K562 (cell line): ENCODE measurements at regions not wholly inside any gene's neighbourhood (a gene's known extent, or its start where the extent isn't known, plus 50 kb on each side); places are given as distances from the start of the nearest gene placed in this dataset.

ENCODE experiments used
- ATAC-seq: fragments of 200-7000 bp; cut with Tn5 transposase; 3 replicates; pipeline ENCODE4 v1.9.1; 2020; ENCODE audit warnings: moderate library complexity
- BruUV-seq: library from RNA; stranded (reverse); fragments of 400-500 nt; replicated peaks from 2 replicates; lab custom pipeline; 2021; lab: Mats Ljungman, UMichigan
- CTCF ChIA-PET: fragments of 300-600 bp; formaldehyde crosslinking; extraction: SDS; loops from one replicate; lab custom pipeline; 2021; ENCODE audit warnings: low intra/inter-chr PET ratio; lab: Yijun Ruan, JAX
- POLR2A ChIA-PET: fragments of 300-600, 350-650 bp; sonication (Branson Sonifier 250); formaldehyde crosslinking; extraction: SDS; loops from one replicate; lab custom pipeline; 2021; ENCODE audit warnings: antibody characterized with exemption, inconsistent platforms; lab: Yijun Ruan, JAX
- DNase-seq, 4 experiments: peaks; one replicate each; pipeline versions ENCODE4 v3.0.0 to v3.0.0-alpha.2; 2011 to 2018; ENCODE audit warnings: low spot score in 3 of 4, mixed read lengths in 3 of 4; ENCODE audit errors: extremely low read depth in 1 of 4
- FAIRE-seq: peaks from 2 replicates; lab custom pipeline; 2011; peaks lifted over from hg19 to GRCh38; lab: Jason Lieb, UNC
- H2AFZ ChIP-seq: 2 replicates; pipeline ENCODE4 v1.6.0; 2011; ENCODE audit warnings: low read depth, low read length, control low read depth, inconsistent platforms
- H3K27ac ChIP-seq: fragments of 200-600 bp; 3 replicates; pipeline ENCODE4 v1.8.0; 2011; ENCODE audit warnings: low read depth, mild to moderate bottlenecking, control low read depth, inconsistent platforms, low read length, moderate library complexity, mixed read lengths; ENCODE audit errors: extremely low read depth
- H3K27me3 ChIP-seq, 2 experiments: fragments of 300-600 bp in 1 of 2; 2 replicates in 1 of 2; 3 replicates in 1 of 2; pipeline versions ENCODE4 v1.6.0 to v1.8.0; 2011; ENCODE audit warnings: inconsistent platforms in 2 of 2, low read length in 2 of 2, mild to moderate bottlenecking in 1 of 2, mixed read lengths in 1 of 2, moderate library complexity in 1 of 2; ENCODE audit not compliant: control insufficient read depth in 2 of 2, insufficient read depth in 2 of 2
- H3K36me3 ChIP-seq: fragments of 300-600 bp; 3 replicates; pipeline ENCODE4 v1.8.0; 2011; ENCODE audit warnings: mild to moderate bottlenecking, low read length, inconsistent platforms; ENCODE audit not compliant: control insufficient read depth, insufficient read depth
- H3K4me1 ChIP-seq, 2 experiments: fragments of 200-600 bp in 1 of 2; replicated peaks in 1 of 2; 2 replicates in 1 of 2; 3 replicates in 1 of 2; pipeline versions ENCODE4 v1.5.1 to v1.8.0; 2011; ENCODE audit warnings: inconsistent platforms in 2 of 2, low read length in 2 of 2, mild to moderate bottlenecking in 1 of 2, mixed read lengths in 1 of 2, moderate library complexity in 1 of 2; ENCODE audit not compliant: control insufficient read depth in 2 of 2, insufficient read depth in 2 of 2
- H3K4me2 ChIP-seq: 2 replicates; pipeline ENCODE4 v1.6.1; 2011; ENCODE audit warnings: low read length, control low read depth, inconsistent platforms, mixed read lengths; ENCODE audit not compliant: insufficient read depth
- H3K4me3 ChIP-seq: fragments of 200-600 bp; sonication (generic), shearing (Covaris generic); 2 replicates; pipeline ENCODE4 v1.5.1; 2016; ENCODE audit warnings: control low read depth, inconsistent platforms
- H3K79me2 ChIP-seq: fragments of 200-600 bp; 3 replicates; pipeline ENCODE4 v1.8.0; 2011; ENCODE audit warnings: low read length, inconsistent platforms; ENCODE audit not compliant: control insufficient read depth, insufficient read depth
- H3K9ac ChIP-seq, 2 experiments: 2 replicates each; pipeline versions ENCODE4 v1.6.0 to v1.6.1; 2011; ENCODE audit warnings: low read depth in 2 of 2, low read length in 2 of 2, control low read depth in 1 of 2, inconsistent platforms in 1 of 2, mild to moderate bottlenecking in 1 of 2, mixed read lengths in 1 of 2; ENCODE audit not compliant: insufficient read depth in 1 of 2
- H3K9me1 ChIP-seq: one replicate; pipeline ENCODE4 v1.6.0; 2011; ENCODE audit warnings: inconsistent platforms, mild to moderate bottlenecking, low read length, moderate library complexity; ENCODE audit not compliant: control insufficient read depth, insufficient read depth
- H3K9me3 ChIP-seq: replicated peaks from 2 replicates; pipeline ENCODE4 v1.5.1; 2011; ENCODE audit warnings: low read depth, low read length, inconsistent platforms; ENCODE audit not compliant: control insufficient read depth, insufficient read depth
- H4K20me1 ChIP-seq: replicated peaks from 2 replicates; pipeline ENCODE4 v1.6.1; 2011; ENCODE audit warnings: low read length, inconsistent platforms, mixed read lengths; ENCODE audit not compliant: control insufficient read depth, insufficient read depth
- ATF7 ChIP-seq: fragments of 450-650 bp; IDR thresholded peaks from 2 replicates; pipeline ENCODE4 v1.7.1; 2014; ENCODE audit warnings: mild to moderate bottlenecking, moderate library complexity
- CBFA2T2 ChIP-seq: fragments of 450-650 bp; conservative IDR thresholded peaks from 2 replicates; pipeline ENCODE4 v1.6.1; 2017; ENCODE audit warnings: mild to moderate bottlenecking
- CREB1 ChIP-seq, 2 experiments: sonication (generic) in 1 of 2; formaldehyde crosslinking in 1 of 2; IDR thresholded peaks; 2 replicates each; pipeline versions ENCODE4 v1.6.1 to v1.8.0; 2012 to 2022; ENCODE audit warnings: inconsistent platforms in 1 of 2, mild to moderate bottlenecking in 1 of 2, missing genetic modification reagents in 1 of 2, moderate library complexity in 1 of 2
- FOXA1 ChIP-seq: fragments of 450-650 bp; IDR thresholded peaks from 2 replicates; pipeline ENCODE4 v1.6.1; 2016; ENCODE audit warnings: mild to moderate bottlenecking, borderline replicate concordance
- HDAC6 ChIP-seq: IDR thresholded peaks from 2 replicates; pipeline ENCODE4 v1.6.1; 2012; ENCODE audit warnings: low read depth, mild to moderate bottlenecking, control low read depth, inconsistent platforms, low read length, moderate library complexity
- HNRNPLL ChIP-seq: fragments of 200-400 bp; formaldehyde crosslinking; IDR thresholded peaks from 2 replicates; pipeline ENCODE4 v1.6.1; 2017; ENCODE audit warnings: low read length, low read depth, mild to moderate bottlenecking; ENCODE audit not compliant: poor library complexity, severe bottlenecking
- MECOM ChIP-seq: fragments of 250-450 bp; sonication (Bioruptor Pico); IDR thresholded peaks from 2 replicates; pipeline ENCODE4 v1.8.0; 2022; ENCODE audit warnings: inconsistent platforms
- PRPF4 ChIP-seq: fragments of 200-400 bp; formaldehyde crosslinking; IDR thresholded peaks from one replicate; pipeline ENCODE4 v1.6.1; 2017; ENCODE audit warnings: low read length, low read depth, mild to moderate bottlenecking; ENCODE audit not compliant: insufficient read depth, poor library complexity, severe bottlenecking
- SIRT6 ChIP-seq: IDR thresholded peaks from one replicate; pipeline ENCODE4 v1.6.1; 2012; ENCODE audit warnings: low read depth, mild to moderate bottlenecking, control low read depth, inconsistent platforms, low read length, moderate library complexity
- XRCC5 ChIP-seq: fragments of 200-400 bp; formaldehyde crosslinking; IDR thresholded peaks from 2 replicates; pipeline ENCODE4 v1.6.1; 2017; ENCODE audit warnings: low read depth, mild to moderate bottlenecking, low read length
- ZEB2 ChIP-seq: fragments of 450-650 bp; IDR thresholded peaks from 2 replicates; pipeline ENCODE4 v1.6.1; 2016
- ZNF140 ChIP-seq: fragments of 250-450 bp; sonication (Bioruptor Pico); IDR thresholded peaks from 2 replicates; pipeline ENCODE4 v1.8.0; 2021; ENCODE audit warnings: moderate library complexity, mild to moderate bottlenecking, inconsistent platforms
- ZNF174 ChIP-seq: fragments of 250-450 bp; sonication (Bioruptor Pico); IDR thresholded peaks from 2 replicates; pipeline ENCODE4 v1.4.0; 2020; ENCODE audit warnings: mild to moderate bottlenecking
- ZNF41 ChIP-seq: fragments of 250-450 bp; sonication (Bioruptor Pico); conservative IDR thresholded peaks from 2 replicates; pipeline ENCODE4 v1.4.0; 2020; ENCODE audit warnings: mild to moderate bottlenecking
- ZNF512 ChIP-seq: IDR thresholded peaks from 2 replicates; pipeline ENCODE4 v1.6.1; 2016; ENCODE audit warnings: missing genetic modification characterization, missing compliant biosample characterization
- WGBS: fragments of 100-300 bp; shearing (Covaris generic); methylation state at CpG from one replicate; pipeline ENCODE4 v1.1.6; 2016; ENCODE audit warnings: low coverage, mixed read lengths; ENCODE audit not compliant: insufficient coverage; ENCODE audit errors: missing lambda C conversion rate; 5-methylcytosine and 5-hydroxymethylcytosine counted together
- in situ Hi-C: fragments of 300-500 bp; cut with MboI; formaldehyde crosslinking; loops from 4 replicates; pipeline ENCODE4 v1.15.0; 2018; ENCODE audit warnings: inconsistent platforms, mixed read lengths
- intact Hi-C: fragments of 100-400 bp; cut with micrococcal nuclease; formaldehyde crosslinking; loops from 2 replicates; pipeline ENCODE4 v1.14.2; 2022
- TF ChIP-seq, protein P1 (sequence below): fragments of 450-650 bp; IDR thresholded peaks from 2 replicates; pipeline ENCODE4 v1.6.1; 2016; ENCODE audit warnings: borderline replicate concordance
- TF ChIP-seq, protein P2 (sequence below): sonication (generic); formaldehyde crosslinking; IDR thresholded peaks from 2 replicates; pipeline ENCODE4 v1.8.0; 2023; ENCODE audit warnings: mild to moderate bottlenecking, missing genetic modification reagents

DNA sequence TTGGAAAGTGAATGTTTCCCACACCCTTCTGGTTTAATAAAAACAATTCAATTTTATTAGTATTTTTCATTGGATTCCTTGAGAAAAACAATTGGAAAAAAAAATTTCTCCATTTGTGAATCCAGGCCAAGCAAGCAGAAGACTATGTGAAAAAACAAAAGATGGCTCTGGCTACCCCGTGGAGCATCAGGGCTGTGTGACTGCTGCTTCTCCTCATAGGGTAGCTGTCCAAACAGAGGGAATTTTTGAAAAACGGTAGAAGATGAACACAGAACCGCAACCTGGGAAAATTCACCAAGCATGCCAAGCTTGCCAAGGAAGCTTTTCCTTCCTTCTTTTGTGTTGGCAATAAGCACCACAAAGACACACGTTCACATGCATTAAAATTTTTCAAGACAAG, 71.3 kb upstream of the ACVR2A start:
- no peak for DNase-seq
- in situ Hi-C loops (no loop called here), intact Hi-C loops (no loop called here)
- no peak overlapping the region for H3K4me2 ChIP-seq
- CTCF ChIA-PET: no interaction called here
- 0% methylated on average over 4 of the region's 4 CpGs for WGBS
- TF ChIP-seq, protein P1, sequence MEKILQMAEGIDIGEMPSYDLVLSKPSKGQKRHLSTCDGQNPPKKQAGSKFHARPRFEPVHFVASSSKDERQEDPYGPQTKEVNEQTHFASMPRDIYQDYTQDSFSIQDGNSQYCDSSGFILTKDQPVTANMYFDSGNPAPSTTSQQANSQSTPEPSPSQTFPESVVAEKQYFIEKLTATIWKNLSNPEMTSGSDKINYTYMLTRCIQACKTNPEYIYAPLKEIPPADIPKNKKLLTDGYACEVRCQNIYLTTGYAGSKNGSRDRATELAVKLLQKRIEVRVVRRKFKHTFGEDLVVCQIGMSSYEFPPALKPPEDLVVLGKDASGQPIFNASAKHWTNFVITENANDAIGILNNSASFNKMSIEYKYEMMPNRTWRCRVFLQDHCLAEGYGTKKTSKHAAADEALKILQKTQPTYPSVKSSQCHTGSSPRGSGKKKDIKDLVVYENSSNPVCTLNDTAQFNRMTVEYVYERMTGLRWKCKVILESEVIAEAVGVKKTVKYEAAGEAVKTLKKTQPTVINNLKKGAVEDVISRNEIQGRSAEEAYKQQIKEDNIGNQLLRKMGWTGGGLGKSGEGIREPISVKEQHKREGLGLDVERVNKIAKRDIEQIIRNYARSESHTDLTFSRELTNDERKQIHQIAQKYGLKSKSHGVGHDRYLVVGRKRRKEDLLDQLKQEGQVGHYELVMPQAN: no peak
- no peak for TF ChIP-seq FOXA1
- TF ChIP-seq XRCC5: no peak
- TF ChIP-seq ZNF41 (CRISPR knock-in tag): no peak
- TF ChIP-seq CBFA2T2: no peak
- TF ChIP-seq ZEB2: no peak
- no peak for TF ChIP-seq CREB1 (IDR thresholded peaks at IDR 0.05)
- TF ChIP-seq CREB1 (CRISPR knock-in tag; IDR thresholded peaks at IDR 0.05): no peak
- no peak for TF ChIP-seq HNRNPLL
- TF ChIP-seq ATF7: no peak
- TF ChIP-seq PRPF4: no peak
- TF ChIP-seq, protein P2, sequence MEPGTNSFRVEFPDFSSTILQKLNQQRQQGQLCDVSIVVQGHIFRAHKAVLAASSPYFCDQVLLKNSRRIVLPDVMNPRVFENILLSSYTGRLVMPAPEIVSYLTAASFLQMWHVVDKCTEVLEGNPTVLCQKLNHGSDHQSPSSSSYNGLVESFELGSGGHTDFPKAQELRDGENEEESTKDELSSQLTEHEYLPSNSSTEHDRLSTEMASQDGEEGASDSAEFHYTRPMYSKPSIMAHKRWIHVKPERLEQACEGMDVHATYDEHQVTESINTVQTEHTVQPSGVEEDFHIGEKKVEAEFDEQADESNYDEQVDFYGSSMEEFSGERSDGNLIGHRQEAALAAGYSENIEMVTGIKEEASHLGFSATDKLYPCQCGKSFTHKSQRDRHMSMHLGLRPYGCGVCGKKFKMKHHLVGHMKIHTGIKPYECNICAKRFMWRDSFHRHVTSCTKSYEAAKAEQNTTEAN (CRISPR knock-in tag): no peak
- TF ChIP-seq ZNF174 (CRISPR knock-in tag): no peak
- TF ChIP-seq ZNF140 (CRISPR knock-in tag): no peak
- TF ChIP-seq HDAC6: no peak
- TF ChIP-seq ZNF512 (tag): no peak
- no peak for TF ChIP-seq MECOM (CRISPR knock-in tag)
- TF ChIP-seq SIRT6: no peak
- H3K79me2 ChIP-seq: no peaks in the 10 kb centered on the region
- no peaks in the 10 kb centered on the region for H3K9me3 ChIP-seq
- H3K4me3 ChIP-seq: no peak overlapping the region
- POLR2A ChIA-PET: no interaction called here
- H3K27ac ChIP-seq: no peak overlapping the region
- H3K9ac ChIP-seq: no peak overlapping the region
- FAIRE-seq: no peak
- no peak overlapping the region for H2AFZ ChIP-seq
- H4K20me1 ChIP-seq: no peaks in the 10 kb centered on the region
- H3K9me1 ChIP-seq: no peaks in the 10 kb centered on the region
- no peaks in the 10 kb centered on the region for H3K4me1 ChIP-seq
- no peaks in the 10 kb centered on the region for H3K36me3 ChIP-seq
- H3K27me3 ChIP-seq: no peaks in the 10 kb centered on the region
- no peak for ATAC-seq
- BruUV-seq: no TSS peak
